ENCODE measurements at regions not wholly inside any gene's neighbourhood (a gene's known extent, or its start where the extent isn't known, plus 50 kb on each side); places are given as distances from the start of the nearest gene placed in this dataset.
A peak's percentile ranks its signal among the peaks of the same experiment; 100 is the strongest.

DNA sequence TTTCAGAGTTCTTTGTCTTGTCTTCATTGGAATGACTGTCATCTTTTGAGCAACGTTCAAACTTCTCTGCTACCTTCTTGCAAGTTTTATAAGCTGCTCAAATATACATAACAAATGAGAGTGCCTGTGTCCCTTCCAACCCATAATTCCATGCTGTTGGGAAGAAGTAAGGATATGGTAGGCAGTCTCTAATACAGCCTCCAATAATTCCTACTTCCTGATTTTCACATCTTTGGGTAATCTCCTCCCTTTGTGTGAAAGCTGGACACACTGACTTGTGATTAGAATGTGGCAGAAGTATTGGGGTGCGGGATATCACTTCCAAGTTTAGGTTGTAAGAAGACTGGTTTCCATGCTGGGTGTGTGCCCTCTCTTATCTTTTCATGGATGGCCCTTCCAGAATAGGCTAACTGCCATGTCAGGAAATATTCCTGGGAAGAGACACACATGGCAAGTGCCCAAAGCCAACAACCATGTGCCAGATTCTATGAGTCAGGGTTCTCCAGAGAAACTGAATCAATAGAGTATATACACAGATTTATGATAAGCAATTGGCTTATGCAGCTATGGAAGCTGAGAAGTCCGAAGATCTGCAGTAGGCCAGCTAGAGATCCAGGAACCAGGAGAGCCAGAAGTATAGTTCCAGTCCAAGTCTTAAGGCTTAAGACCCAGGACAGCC lies 531.3 kb downstream of the NTRK2 start:
- TF ChIP-seq, protein P1, sequence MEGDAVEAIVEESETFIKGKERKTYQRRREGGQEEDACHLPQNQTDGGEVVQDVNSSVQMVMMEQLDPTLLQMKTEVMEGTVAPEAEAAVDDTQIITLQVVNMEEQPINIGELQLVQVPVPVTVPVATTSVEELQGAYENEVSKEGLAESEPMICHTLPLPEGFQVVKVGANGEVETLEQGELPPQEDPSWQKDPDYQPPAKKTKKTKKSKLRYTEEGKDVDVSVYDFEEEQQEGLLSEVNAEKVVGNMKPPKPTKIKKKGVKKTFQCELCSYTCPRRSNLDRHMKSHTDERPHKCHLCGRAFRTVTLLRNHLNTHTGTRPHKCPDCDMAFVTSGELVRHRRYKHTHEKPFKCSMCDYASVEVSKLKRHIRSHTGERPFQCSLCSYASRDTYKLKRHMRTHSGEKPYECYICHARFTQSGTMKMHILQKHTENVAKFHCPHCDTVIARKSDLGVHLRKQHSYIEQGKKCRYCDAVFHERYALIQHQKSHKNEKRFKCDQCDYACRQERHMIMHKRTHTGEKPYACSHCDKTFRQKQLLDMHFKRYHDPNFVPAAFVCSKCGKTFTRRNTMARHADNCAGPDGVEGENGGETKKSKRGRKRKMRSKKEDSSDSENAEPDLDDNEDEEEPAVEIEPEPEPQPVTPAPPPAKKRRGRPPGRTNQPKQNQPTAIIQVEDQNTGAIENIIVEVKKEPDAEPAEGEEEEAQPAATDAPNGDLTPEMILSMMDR (IDR thresholded peaks at IDR 0.05; ENCODE audit: low read depth, low read length), result no peak
- peak in 1 of 2 donors; percentile 89 for DNase-seq (ENCODE audit: low read depth in 2 of 2)
- H3K4me3 ChIP-seq (replicated peaks in 1 of 2; ENCODE audit: low read depth in 2 of 2, low read length in 2 of 2), result no peak overlapping the region

DNA sequence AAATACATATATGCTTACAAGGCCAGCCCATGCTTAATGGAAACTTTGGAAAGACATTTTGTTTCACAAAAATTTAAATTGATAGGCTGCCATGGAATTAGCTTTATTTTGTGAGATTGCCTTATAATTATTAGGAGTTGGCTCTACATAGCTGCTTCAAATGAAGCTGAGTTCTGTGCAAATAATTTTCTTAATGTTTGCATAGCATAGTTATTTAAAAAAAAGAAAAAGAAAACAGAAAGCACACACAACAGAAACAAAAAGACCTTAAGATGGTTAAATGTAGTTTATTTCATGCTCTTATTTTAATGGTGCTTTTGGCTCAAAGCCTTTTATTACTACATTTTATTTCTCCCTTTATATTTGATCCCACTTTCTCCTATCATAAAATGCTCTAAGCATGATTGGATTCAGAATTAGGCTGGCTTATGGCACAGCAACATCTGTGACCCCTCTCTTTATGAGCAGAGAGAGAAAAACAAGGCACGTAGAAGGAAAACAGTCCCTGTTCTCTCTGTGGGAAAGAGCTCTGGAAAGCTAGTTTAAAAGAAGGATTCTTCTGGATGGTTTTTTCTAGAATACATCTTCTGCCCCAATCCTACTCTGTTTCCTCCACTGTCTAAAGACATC lies 530.5 kb downstream of the NTRK2 start:
- DNase-seq (ENCODE audit: low read depth in 2 of 2), result no peak
- H3K4me3 ChIP-seq (replicated peaks in 1 of 2; ENCODE audit: low read depth in 2 of 2, low read length in 2 of 2), result no peak overlapping the region
- TF ChIP-seq, protein P1 (IDR thresholded peaks at IDR 0.05; ENCODE audit: low read depth, low read length), result no peak

DNA sequence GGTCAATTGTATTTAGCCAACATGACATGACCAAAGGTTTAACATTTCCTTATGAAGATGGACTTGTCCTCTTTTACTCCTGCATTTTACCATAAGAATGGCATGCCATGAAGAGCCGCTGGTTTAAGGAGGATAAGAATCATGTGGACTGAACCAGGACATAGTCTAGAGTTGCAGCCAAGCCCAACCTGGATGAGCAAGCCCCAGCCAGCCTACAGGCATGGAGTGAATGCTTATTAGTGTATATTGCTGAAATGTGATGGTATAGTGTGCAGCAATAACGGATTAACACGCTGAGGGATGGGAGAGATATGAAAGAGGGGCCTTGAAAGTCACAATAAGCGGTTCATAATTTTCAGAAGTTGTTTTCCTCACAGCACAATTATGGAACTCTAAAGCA lies 523.2 kb downstream of the NTRK2 start:
- TF ChIP-seq, protein P1 (IDR thresholded peaks at IDR 0.05; ENCODE audit: low read depth, low read length), result no peak
- H3K4me3 ChIP-seq (replicated peaks in 1 of 2; ENCODE audit: low read depth in 2 of 2, low read length in 2 of 2), result no peak overlapping the region
- no peak for DNase-seq (ENCODE audit: low read depth in 2 of 2)

DNA sequence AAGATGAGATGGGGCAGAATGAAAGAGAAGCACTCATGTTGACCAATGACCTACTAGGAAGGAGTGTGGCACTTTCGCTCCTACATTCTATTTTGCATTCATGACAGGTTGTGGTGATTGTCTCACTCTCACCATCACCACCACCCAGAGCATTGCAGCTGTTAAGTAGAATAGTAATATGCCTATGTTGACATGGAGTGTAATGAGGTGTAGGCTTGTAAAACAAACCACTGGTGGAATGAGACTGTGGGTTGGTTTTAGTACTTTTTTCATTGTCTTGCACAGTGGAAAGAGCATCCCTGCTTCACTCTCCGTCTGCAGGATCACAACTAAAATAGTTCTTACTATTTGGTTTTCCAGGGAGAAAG lies 516.7 kb downstream of the NTRK2 start:
- TF ChIP-seq, protein P1 (IDR thresholded peaks at IDR 0.05; ENCODE audit: low read depth, low read length), result no peak
- no peak for DNase-seq (ENCODE audit: low read depth in 2 of 2)
- no peak overlapping the region for H3K4me3 ChIP-seq (replicated peaks in 1 of 2; ENCODE audit: low read depth in 2 of 2, low read length in 2 of 2)

DNA sequence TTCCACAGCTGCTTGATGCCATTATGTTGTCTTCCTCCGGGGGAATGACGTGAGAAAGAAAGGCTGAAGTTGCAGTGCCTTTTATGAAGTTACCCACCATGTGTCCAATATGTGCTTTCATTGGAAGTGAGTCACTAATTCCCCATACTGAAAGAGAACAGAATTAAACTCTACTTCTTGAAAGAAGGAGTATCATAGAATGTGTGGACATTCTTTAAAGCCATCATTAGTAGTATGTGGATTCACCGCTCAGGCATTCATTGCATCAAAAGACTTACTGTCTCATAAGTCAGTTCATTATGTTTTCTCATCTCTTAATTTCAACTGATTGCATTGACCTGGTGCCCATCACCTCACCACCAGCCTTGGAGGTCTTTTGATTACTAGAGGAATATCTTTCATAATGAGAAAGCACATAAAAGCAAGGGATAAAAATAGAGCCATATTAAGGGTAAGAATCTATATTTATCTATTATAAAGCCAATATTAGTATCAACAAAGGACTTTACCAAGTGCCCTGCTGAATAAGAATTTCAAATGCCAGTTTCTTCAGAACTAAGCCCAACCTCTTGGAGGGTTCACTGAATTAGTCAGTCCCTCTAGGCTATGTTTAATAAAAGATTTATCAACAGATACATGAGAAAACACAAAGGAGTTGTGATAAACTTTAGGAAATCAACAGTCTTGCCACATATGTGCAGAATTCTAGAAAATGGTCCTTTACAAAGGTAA lies 516.1 kb downstream of the NTRK2 start:
- no peak for DNase-seq (ENCODE audit: low read depth in 2 of 2)
- no peak overlapping the region for H3K4me3 ChIP-seq (replicated peaks in 1 of 2; ENCODE audit: low read depth in 2 of 2, low read length in 2 of 2)
- TF ChIP-seq, protein P1 (IDR thresholded peaks at IDR 0.05; ENCODE audit: low read depth, low read length), result no peak

DNA sequence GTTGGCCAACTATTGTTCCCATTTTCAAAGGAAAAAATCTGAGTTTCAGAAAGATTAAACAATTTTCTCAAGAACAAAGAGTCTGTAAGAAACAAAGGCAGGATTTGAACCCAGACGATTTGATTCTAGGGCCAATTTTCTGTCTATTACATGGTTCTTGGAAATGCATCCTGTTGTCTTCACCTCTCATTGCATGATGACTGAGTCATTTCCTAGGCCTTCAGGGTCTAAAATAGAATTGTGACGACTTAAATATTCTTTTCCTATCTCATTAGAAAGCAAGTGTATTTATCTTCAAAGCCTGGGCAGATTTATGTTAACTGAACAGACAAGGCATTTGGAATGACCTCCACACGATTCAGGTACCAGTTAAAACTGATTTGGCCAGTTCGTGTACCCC lies 512.9 kb downstream of the NTRK2 start:
- peak in 1 of 2 donors; percentile 38 for DNase-seq (ENCODE audit: low read depth in 2 of 2)
- no peak overlapping the region for H3K4me3 ChIP-seq (replicated peaks in 1 of 2; ENCODE audit: low read depth in 2 of 2, low read length in 2 of 2)
- TF ChIP-seq, protein P1 (IDR thresholded peaks at IDR 0.05; ENCODE audit: low read depth, low read length), result no peak

Measured in cardiac fibroblast (primary cell).